Mucosa of descending colon (tissue), 3 donors: ENCODE measurements at regions not wholly inside any gene's neighbourhood (a gene's known extent, or its start where the extent isn't known, plus 50 kb on each side); places are given as distances from the start of the nearest gene placed in this dataset.

Experiments
- ATAC-seq: fragments of 200-7000 bp; cut with Tn5 transposase; one replicate; pipeline ENCODE4 v1.9.1; 2020; ENCODE audit warnings: mild to moderate bottlenecking, moderate library complexity
- DNase-seq, 3 donors: peaks; one replicate each; pipeline ENCODE4 v3.0.0-alpha.2; 2020
- H3K36me3 ChIP-seq: fragments of 200-600 bp; one replicate; pipeline ENCODE4 v1.8.0; 2021; ENCODE audit warnings: low read depth, mild to moderate bottlenecking
- H3K4me1 ChIP-seq: fragments of 200-600 bp; one replicate; pipeline ENCODE4 v1.8.0; 2021; ENCODE audit warnings: low read depth, mild to moderate bottlenecking
- H3K4me3 ChIP-seq: fragments of 200-600 bp; one replicate; pipeline ENCODE4 v1.8.0; 2021; ENCODE audit warnings: mild to moderate bottlenecking
- H3K9me3 ChIP-seq: fragments of 200-600 bp; one replicate; pipeline ENCODE4 v1.8.0; 2021; ENCODE audit warnings: mild to moderate bottlenecking
- CTCF ChIP-seq: fragments of 200-600 bp; IDR thresholded peaks from one replicate; pipeline ENCODE4 v1.8.0; 2022; ENCODE audit warnings: antibody characterized with exemption, mild to moderate bottlenecking
- intact Hi-C, 2 donors: fragments of 100-400 bp; cut with DNase I in 1 of 2; cut with micrococcal nuclease in 1 of 2; formaldehyde crosslinking; loops; one replicate each; pipeline versions ENCODE4 v1.11.0 to v1.11.1; 2022; cut with DNase I, micrococcal nuclease
- donor health status: DM: no; HTN: no; CAD: no; lungs with moderate emphysema.
- donor health status: DM: no; HTN: no; CAD: no.
- donor health status: DM: no; HTN: yes; CAD: no.

- Histone ChIP-seq H3K4me3 (no peak overlapping the region), H3K4me1 (no peaks in the 10 kb centered on the region), H3K9me3 (no peaks in the 10 kb centered on the region), H3K36me3 (no peaks in the 10 kb centered on the region)
- DNase-seq: no peak
- intact Hi-C loops: no loop called here
- no peak for ATAC-seq
- TF ChIP-seq CTCF: no peak
Measured at GRCh38 chr12:89247967-89248366, 104.3 kb downstream of the DUSP6 start.

- Histone ChIP-seq H3K9me3 (no peaks in the 10 kb centered on the region), H3K4me1 (no peaks in the 10 kb centered on the region), H3K4me3 (no peak overlapping the region), H3K36me3 (no peaks in the 10 kb centered on the region)
- no peak for ATAC-seq
- intact Hi-C loops: no loop called here
- no peak for TF ChIP-seq CTCF
- DNase-seq: no peak
Measured at GRCh38 chr12:89247541-89247942, 104.8 kb downstream of the DUSP6 start.

GRCh38 chr12:89245090-89245489 lies 107.2 kb downstream of the DUSP6 start:
- DNase-seq: peak in 1 of 3 donors; percentile 7

GRCh38 chr12:89244536-89244935 lies 107.8 kb downstream of the DUSP6 start:
- H3K4me1 ChIP-seq: no peaks in the 10 kb centered on the region
- H3K4me3 ChIP-seq: no peak overlapping the region
- TF ChIP-seq CTCF: no peak
- intact Hi-C loops: no loop called here
- no peaks in the 10 kb centered on the region for H3K36me3 ChIP-seq
- ATAC-seq (peak; percentile 47), DNase-seq (no peak)
- H3K9me3 ChIP-seq: no peaks in the 10 kb centered on the region

More at GRCh38 chr12:89245090-89245489, 107.2 kb downstream of the DUSP6 start:
- Histone ChIP-seq H3K4me3 (no peak overlapping the region), H3K9me3 (no peaks in the 10 kb centered on the region), H3K36me3 (no peaks in the 10 kb centered on the region), H3K4me1 (no peaks in the 10 kb centered on the region)
- intact Hi-C loops: no loop called here
- ATAC-seq: peak; percentile 71
- no peak for TF ChIP-seq CTCF

- Histone ChIP-seq H3K36me3 (no peaks in the 10 kb centered on the region), H3K4me3 (no peak overlapping the region), H3K4me1 (no peaks in the 10 kb centered on the region), H3K9me3 (no peaks in the 10 kb centered on the region)
- no peak for DNase-seq
- intact Hi-C loops: no loop called here
- TF ChIP-seq CTCF: no peak
- ATAC-seq: no peak
Measured at GRCh38 chr12:89243771-89244170, 108.5 kb downstream of the DUSP6 start.

- Histone ChIP-seq H3K4me3 (no peak overlapping the region), H3K4me1 (no peaks in the 10 kb centered on the region), H3K36me3 (no peaks in the 10 kb centered on the region), H3K9me3 (no peaks in the 10 kb centered on the region)
- TF ChIP-seq CTCF: no peak
- intact Hi-C loops: no loop called here
- ATAC-seq (no peak), DNase-seq (no peak)
Measured at GRCh38 chr12:89239534-89239933, 112.8 kb downstream of the DUSP6 start.
